ENCODE measurements at regions not wholly inside any gene's neighbourhood (a gene's known extent, or its start where the extent isn't known, plus 50 kb on each side); places are given as distances from the start of the nearest gene placed in this dataset.

DNA sequence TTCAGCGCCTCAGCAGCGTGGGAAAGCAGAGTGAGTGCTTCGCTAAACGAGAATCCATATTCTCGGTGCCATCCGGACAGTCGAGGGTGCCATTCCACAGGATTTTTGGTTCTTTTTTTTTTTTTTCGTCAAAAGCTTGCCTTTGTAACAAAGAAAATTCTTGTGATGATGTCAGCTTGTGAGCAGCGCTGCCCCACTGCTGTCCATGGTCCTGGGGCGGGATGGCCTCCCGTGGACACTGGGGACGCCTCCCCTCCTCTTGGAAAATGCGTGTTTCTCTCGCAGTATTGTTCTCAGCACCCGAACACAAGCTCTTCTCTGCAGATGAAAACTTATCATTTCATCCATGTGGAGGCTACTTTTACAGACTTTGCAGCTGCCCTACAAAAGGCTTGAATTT lies 477.4 kb downstream of the TCERG1L start:
- no peak overlapping the region for H3K27ac ChIP-seq
- TF ChIP-seq, protein P1, sequence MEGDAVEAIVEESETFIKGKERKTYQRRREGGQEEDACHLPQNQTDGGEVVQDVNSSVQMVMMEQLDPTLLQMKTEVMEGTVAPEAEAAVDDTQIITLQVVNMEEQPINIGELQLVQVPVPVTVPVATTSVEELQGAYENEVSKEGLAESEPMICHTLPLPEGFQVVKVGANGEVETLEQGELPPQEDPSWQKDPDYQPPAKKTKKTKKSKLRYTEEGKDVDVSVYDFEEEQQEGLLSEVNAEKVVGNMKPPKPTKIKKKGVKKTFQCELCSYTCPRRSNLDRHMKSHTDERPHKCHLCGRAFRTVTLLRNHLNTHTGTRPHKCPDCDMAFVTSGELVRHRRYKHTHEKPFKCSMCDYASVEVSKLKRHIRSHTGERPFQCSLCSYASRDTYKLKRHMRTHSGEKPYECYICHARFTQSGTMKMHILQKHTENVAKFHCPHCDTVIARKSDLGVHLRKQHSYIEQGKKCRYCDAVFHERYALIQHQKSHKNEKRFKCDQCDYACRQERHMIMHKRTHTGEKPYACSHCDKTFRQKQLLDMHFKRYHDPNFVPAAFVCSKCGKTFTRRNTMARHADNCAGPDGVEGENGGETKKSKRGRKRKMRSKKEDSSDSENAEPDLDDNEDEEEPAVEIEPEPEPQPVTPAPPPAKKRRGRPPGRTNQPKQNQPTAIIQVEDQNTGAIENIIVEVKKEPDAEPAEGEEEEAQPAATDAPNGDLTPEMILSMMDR (IDR thresholded peaks at IDR 0.05; ENCODE audit: low read depth, low read length) = no peak
- DNase-seq (ENCODE audit: low read depth in 1 of 2, low spot score in 1 of 2) = peak in 1 of 2 donors; percentile 23
- H3K27me3 ChIP-seq = no peaks in the 10 kb centered on the region
- no peak overlapping the region for H3K4me3 ChIP-seq
- H3K4me1 ChIP-seq (ENCODE audit: low read depth) = no peaks in the 10 kb centered on the region
- H3K36me3 ChIP-seq = no peaks in the 10 kb centered on the region
- H3K9me3 ChIP-seq (ENCODE audit: low read depth) = no peaks in the 10 kb centered on the region

DNA sequence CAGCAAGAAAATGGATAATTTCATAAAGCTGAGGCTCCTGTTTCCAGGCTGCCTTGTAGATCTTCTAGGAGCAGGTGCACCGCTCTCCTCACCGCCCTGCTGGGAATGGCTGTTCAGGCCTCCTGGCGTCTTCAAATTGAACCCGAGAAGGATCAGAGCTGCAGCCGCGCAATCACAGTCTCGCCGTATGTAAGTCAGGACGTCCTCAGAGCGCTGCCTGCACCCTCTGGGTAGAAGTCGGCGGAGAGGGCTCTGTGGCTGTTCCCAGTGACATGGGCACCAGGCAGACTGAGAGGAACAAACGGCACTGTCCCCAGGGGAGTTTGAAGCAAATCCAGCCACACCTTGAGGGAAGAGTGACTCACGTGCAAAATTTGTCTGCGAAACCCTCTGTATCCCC lies 476.9 kb downstream of the TCERG1L start:
- Histone ChIP-seq H3K27ac (no peak overlapping the region), H3K36me3 (no peaks in the 10 kb centered on the region), H3K27me3 (no peaks in the 10 kb centered on the region), H3K4me1 (ENCODE audit: low read depth) (no peaks in the 10 kb centered on the region), H3K9me3 (ENCODE audit: low read depth) (no peaks in the 10 kb centered on the region), H3K4me3 (no peak overlapping the region)
- TF ChIP-seq, protein P1 (IDR thresholded peaks at IDR 0.05; ENCODE audit: low read depth, low read length) = no peak
- DNase-seq (ENCODE audit: low read depth in 1 of 2, low spot score in 1 of 2) = no peak

DNA sequence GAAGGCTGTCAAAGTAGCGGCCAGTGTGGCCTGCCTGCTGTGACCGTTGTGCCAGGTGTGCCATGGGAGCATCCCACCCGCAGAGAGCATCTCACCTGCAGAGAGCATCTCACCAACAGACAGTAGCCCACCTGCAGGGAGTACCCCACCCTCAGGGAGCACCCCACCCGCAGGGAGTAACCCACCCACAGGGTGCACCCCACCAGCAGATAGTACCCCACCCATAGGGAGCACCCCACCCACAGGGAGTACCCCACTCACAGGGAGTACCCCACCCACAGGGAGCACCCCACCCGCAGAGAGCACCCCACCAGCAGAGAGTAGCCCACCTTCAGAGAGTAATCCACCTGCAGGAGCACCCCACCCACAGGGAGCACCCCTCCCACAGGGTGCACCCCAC lies 476.5 kb downstream of the TCERG1L start:
- Histone ChIP-seq H3K4me3 (no peak overlapping the region), H3K4me1 (ENCODE audit: low read depth) (no peaks in the 10 kb centered on the region), H3K36me3 (no peaks in the 10 kb centered on the region), H3K27ac (no peak overlapping the region), H3K27me3 (no peaks in the 10 kb centered on the region), H3K9me3 (ENCODE audit: low read depth) (no peaks in the 10 kb centered on the region)
- DNase-seq (ENCODE audit: low read depth in 1 of 2, low spot score in 1 of 2) = no peak
- TF ChIP-seq, protein P1 (IDR thresholded peaks at IDR 0.05; ENCODE audit: low read depth, low read length) = no peak

DNA sequence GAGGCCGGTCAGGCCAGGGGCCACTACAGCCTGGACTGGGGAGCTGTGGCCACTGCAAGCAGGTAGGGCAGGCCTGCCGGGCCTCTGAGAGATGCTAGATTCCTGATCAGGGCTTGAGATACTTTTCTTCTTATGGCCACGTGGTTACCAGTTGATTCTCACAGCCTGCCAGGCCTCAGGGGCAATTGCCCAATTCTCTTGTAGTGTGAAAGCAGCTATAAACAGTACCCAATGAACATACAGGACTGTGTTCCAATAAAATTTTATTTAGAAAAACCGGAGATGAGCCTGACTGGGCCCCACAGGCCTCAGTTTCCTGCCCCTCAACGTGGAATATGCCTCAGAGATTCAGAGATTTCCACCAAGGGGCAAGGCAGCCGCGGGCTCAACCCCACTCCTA lies 475.2 kb downstream of the TCERG1L start:
- DNase-seq (ENCODE audit: low read depth in 1 of 2, low spot score in 1 of 2) = no peak
- Histone ChIP-seq H3K27me3 (no peaks in the 10 kb centered on the region), H3K4me1 (ENCODE audit: low read depth) (no peaks in the 10 kb centered on the region), H3K9me3 (ENCODE audit: low read depth) (no peaks in the 10 kb centered on the region), H3K4me3 (no peak overlapping the region), H3K36me3 (no peaks in the 10 kb centered on the region), H3K27ac (no peak overlapping the region)
- TF ChIP-seq, protein P1 (IDR thresholded peaks at IDR 0.05; ENCODE audit: low read depth, low read length) = no peak

DNA sequence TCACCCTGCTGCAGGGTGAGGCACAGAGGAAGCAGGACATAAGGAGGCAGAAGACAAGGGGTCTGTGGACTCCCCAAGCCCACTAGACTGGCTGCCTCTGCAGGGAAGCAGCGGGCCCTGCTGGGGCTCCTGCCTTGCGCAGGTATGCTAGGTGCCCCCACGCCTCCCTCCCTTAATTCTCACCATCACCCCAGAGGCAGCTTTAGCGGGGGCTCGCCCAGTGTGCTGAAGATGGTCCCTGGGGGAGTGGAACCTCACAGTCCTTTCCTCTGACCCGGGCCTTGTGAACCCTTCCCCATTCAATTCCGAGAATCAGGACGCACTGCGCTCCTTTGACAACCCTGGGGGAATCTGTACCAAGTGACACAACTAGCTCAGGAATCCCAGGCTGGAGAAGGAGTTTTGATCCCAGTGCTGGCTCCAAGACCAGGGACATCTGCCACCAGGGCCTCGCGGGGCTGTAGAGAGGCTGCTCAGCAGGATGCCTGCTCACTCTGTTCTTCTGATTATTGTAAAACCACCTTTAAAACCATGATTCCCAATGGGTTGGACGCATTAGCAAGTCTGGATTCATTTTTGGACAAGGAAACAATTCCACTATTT lies 468.4 kb downstream of the TCERG1L start:
- no peak overlapping the region for H3K4me3 ChIP-seq
- TF ChIP-seq, protein P1 (IDR thresholded peaks at IDR 0.05; ENCODE audit: low read depth, low read length) = no peak
- H3K4me1 ChIP-seq (ENCODE audit: low read depth) = no peaks in the 10 kb centered on the region
- no peak overlapping the region for H3K27ac ChIP-seq
- no peaks in the 10 kb centered on the region for H3K36me3 ChIP-seq
- no peaks in the 10 kb centered on the region for H3K27me3 ChIP-seq
- H3K9me3 ChIP-seq (ENCODE audit: low read depth) = no peaks in the 10 kb centered on the region
- DNase-seq (ENCODE audit: low read depth in 1 of 2, low spot score in 1 of 2) = no peak
